ENCODE measurements at regions not wholly inside any gene's neighbourhood (a gene's known extent, or its start where the extent isn't known, plus 50 kb on each side); places are given as distances from the start of the nearest gene placed in this dataset.

GRCh38 chr13:62887046-62887445 lies 1471.4 kb upstream of the PCDH20 start:
- Histone ChIP-seq H2BK15ac (ENCODE audit: low read depth, low read length) (no peak overlapping the region), H3K27ac (ENCODE audit: insufficient read depth, low read length) (no peak overlapping the region), H2BK5ac (ENCODE audit: low read depth, low read length, poor library complexity, severe bottlenecking) (no peak overlapping the region), H3K36me3 (ENCODE audit: control insufficient read depth, insufficient read depth, low read length) (no peaks in the 10 kb centered on the region), H3K4me3 (ENCODE audit: insufficient read depth, low read depth, low read length) (no peak overlapping the region), H3K23ac (ENCODE audit: low read depth, low read length) (no peak overlapping the region), H4K5ac (ENCODE audit: low read depth, low read length) (no peak overlapping the region), H3K9ac (ENCODE audit: low read depth, low read length) (no peak overlapping the region), H2BK20ac (ENCODE audit: low read depth, low read length) (no peak overlapping the region), H2BK120ac (ENCODE audit: low read depth, low read length) (no peak overlapping the region), H3K79me1 (ENCODE audit: low read depth in 1 of 2, low read length in 2 of 2) (no peaks in the 10 kb centered on the region), H3K9me1 (ENCODE audit: insufficient read depth, low read length) (no peaks in the 10 kb centered on the region), H3K14ac (replicated peaks; ENCODE audit: low read depth, low read length) (no peak overlapping the region; the same call in none of the 2 replicates), H2AK9ac (replicated peaks; ENCODE audit: low read depth, low read length, poor library complexity) (no peak overlapping the region), H4K20me1 (ENCODE audit: insufficient read depth, low read length) (no peaks in the 10 kb centered on the region), H3K56ac (ENCODE audit: extremely low read depth, insufficient read depth, low read length) (no peak overlapping the region), H3K9me3 (ENCODE audit: control insufficient read depth, insufficient read depth, low read length) (no peaks in the 10 kb centered on the region), H3K27me3 (ENCODE audit: control insufficient read depth, insufficient read depth, low read length) (no peaks in the 10 kb centered on the region), H4K91ac (ENCODE audit: insufficient read depth, low read depth, low read length) (no peak overlapping the region), H2AK5ac (ENCODE audit: low read depth, low read length) (no peak overlapping the region), H2AFZ (replicated peaks; ENCODE audit: low read length, poor library complexity) (no peak overlapping the region), H3K18ac (ENCODE audit: low read depth, low read length) (no peak overlapping the region), H4K8ac (ENCODE audit: low read depth in 2 of 2, low read length in 2 of 2) (no peak overlapping the region), H3K4ac (ENCODE audit: low read depth, low read length) (no peak overlapping the region), H3K4me1 (ENCODE audit: control insufficient read depth, insufficient read depth, low read length) (no peaks in the 10 kb centered on the region), H3K4me2 (ENCODE audit: low read depth, low read length) (no peak overlapping the region)
- intact Hi-C loops (cut with micrococcal nuclease) (no loop called here), in situ Hi-C loops (cut with MboI; ENCODE audit: low sequenced_read_pairs) (no loop called here), dilution Hi-C loops (cut with HindIII; ENCODE audit: low sequenced_read_pairs, unreplicated experiment) (no loop called here)
- no TSS peak for BruUV-seq (replicated peaks)
- WGBS, 2 experiments (ENCODE audit: extremely low coverage in 2 of 2, insufficient read length in 1 of 2), result 89% methylated on average over 6 of the region's 8 CpGs; no CpG with 5 or more reads in 1 of the 2 experiments
- POLR2A ChIA-PET (ENCODE audit: unreplicated experiment), result no interaction called here
- ATAC-seq (ENCODE audit: low read depth), result no peak
- CTCF ChIA-PET, result no interaction called here
- TF ChIP-seq ELK1 (IDR thresholded peaks at IDR 0.05; ENCODE audit: borderline replicate concordance, low read depth, low read length) (no peak), POLR2A (IDR thresholded peaks at IDR 0.05; ENCODE audit: low read depth, low read length) (no peak)
- no peak for DNase-seq
